NCI-H1436 (cell line): ENCODE measurements at regions not wholly inside any gene's neighbourhood (a gene's known extent, or its start where the extent isn't known, plus 50 kb on each side); places are given as distances from the start of the nearest gene placed in this dataset.
"Not testable (repeated sequence)": the region's sequence is repeated elsewhere in the genome, so short reads cannot be mapped to it uniquely, and the experiment has no call there.

Experiments
- DNase-seq: peaks from one replicate; lab custom pipeline; 2025; lab: John Stamatoyannopoulos, UW

DNA sequence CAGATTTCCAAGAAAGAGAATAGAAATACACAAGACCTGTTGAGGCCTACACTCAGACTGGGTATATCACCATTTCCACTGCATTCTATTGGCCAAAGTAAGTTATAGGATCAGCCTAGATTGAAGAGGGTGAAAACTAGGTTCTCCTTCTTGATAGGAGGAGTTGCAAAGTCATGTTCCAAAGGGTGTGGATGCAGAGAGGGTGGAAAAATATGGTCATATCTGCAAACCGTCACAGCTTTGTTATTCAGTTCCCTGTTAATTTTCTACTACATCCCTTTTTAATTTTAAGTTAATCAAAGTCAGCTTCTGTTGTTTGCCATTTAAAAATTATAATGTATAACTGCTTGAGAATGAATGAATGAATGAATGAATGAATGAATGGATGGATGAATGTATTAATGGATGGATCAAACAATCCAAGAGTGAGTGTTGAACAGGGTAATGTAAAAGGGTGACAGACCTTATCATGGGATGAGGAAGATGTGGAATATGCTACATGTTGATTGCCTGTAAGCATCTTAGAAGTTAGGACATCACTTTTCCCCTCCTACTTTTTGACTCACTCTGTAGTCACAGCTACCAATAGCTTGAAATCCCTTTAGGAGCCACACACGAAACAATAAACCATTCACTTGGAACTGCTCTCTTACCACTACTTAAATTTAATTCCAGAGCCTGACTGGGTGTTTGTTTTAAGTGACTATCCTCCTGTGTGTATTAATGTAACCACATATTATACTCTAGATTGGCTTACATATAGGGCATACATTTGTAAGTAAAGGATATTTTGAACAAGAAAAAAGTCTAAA, 121.5 kb downstream of the CCDC34 start:
- DNase-seq, result no peak

- DNase-seq, result no peak
Measured at GRCh38 chr11:27239305-27239942, 123.6 kb downstream of the CCDC34 start.

DNA sequence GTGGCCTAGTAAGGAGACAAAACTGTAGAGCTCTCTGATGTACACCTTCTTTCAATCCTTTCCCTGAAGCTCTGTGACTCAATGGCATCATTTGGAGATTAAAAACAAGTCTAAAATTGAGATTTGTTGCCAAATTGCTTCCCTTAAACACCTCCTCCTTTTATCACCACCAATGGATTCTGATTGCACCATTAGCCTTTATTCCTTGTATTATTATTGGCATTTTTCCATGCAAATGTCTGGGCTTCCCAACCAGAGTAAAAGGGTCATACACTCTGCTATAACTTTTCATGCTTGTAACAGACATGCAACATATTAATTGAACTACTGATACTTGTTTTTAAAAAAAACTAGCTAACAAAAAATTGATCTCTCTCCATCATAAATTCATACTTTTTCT, 124.2 kb downstream of the CCDC34 start:
- no peak for DNase-seq

DNA sequence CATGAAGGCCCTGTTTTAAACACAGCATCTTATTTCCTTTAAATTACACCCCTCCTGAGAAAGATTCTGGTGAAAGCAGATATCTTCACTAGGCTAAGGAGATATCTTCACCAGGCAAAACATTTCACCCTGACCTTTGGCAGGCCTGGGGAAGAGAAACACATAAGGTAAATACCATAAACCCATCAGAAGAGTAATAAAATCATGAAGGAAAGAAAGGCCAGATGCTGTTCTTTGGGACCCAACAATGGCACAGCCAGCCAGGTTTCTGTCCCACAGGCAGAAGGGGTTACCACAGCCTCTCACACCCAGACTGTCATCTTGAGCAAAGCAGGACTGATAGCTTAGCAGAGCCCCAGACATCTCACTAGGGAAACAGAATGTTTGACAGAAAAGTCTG, 125.4 kb downstream of the CCDC34 start:
- no peak for DNase-seq

DNA sequence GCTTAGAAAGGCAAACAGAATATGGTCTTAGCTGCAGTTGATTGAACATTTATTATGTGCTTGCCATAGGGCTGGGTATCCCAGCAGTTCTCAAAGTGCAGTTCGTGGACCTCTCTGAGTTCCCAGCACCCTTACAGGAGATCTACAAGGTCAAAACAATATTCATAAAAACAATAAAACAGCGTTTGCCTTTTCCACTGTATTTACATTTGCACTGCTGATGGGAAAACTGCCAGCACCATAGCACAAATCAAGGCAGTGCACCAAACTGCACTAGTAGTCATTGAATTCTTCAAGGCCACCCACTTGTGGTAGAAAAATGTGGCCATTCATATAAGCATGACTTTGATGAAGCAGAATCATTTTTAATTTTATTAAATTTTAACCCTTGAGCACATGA, 128.1 kb downstream of the CCDC34 start:
- DNase-seq, result no peak

DNA sequence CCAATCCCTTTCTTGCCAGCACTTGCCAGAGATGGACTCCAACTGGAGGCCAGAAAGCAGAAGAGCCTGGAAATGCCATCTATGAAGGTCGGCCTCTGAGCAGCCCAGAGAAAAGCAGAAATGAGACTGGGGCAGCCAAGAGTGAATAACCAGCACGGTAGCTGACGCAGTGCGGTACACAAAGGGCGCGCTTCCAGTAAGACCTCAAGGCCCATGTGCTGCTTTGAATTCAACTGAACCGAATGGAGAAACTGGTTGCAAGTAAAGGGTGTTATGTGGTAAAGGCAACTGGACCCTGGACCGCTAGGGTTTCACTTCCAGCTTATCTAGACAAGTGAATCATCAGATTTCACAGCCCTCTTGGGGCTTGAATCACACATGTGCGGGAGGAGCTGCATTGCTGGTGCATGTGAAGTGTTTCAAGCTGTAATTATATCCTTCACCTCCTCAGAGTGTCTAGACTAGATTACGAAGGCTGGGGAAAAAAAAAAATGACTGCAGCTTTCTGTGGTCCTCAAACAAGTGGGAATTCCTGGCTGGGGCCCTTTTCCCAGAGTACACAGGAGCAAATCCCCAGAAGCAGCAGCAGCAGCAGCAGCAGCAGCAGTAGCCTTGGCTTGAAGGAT, 128.9 kb downstream of the CCDC34 start:
- DNase-seq, result peak; percentile 67

- no peak for DNase-seq
Measured at GRCh38 chr11:27233654-27234042, 129.4 kb downstream of the CCDC34 start.

DNA sequence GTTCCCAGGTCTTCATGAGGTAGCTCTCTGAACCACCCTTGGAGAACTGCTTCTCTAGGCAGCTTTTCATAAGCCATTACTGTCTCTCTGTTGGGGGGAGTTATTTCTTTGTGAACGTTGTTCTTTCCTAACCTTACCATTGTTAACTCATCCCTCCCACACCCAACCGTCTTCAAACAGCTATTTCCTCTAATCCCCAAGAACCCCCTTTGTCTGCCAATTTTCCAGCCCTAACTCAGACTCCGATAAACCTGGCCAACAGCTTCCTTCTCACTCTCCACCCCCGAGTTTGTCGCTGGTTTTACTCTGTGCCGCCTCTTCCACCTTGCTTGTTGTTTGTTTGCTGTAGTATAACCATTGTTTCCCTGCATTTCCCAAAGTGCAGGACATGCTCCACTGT, 131.5 kb downstream of the CCDC34 start:
- DNase-seq, result no peak

DNA sequence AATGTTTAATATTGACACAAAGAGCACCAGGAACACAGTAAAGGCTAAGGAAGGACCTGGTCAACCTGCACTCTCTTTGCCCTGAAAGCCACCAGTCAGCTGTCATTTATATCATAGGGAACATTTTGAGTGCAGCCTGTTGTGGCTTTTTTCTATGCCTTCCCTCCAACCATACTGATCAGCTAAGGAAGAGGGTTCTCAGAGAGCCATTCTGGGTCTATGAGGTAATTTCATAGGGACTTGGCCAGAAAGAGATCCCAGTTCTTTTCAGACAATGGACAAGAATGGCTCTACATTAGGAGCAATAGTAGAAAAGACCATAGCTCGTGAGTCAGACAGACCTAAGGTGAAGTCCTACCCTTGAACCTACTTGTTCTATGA, 132.8 kb downstream of the CCDC34 start:
- DNase-seq, result no peak

DNA sequence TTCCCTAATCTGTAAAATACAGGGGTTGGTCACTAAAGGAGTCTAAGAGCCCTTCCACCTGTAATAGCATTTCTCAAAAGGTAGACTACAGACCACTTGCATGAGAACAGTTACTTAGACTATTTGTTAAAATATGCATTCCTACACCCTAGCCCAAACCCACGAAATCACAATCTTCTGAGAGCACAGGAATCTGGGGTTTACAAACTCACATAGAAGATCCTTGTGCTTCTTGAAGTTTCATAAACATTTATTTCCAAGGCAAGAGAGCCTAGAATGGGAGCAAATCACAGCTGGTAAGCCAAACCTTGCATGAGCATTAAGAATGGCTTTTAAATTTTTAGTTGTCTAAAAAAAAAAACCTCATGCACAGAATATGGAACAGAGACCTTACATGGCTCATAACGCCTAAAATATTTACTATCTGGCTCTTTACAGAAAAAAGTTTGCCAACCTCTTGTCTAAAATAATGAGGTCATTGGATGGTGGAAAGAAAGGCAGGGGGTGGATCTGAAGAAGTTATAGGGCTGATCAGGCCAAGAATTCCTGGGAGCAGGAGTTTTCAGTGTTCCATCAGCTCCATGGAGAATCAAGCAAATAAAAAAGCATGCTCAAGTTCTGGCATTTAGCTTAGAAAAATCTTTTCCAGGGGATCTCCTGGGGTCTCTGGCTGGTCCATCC, 133.4 kb downstream of the CCDC34 start:
- DNase-seq, result no peak

DNA sequence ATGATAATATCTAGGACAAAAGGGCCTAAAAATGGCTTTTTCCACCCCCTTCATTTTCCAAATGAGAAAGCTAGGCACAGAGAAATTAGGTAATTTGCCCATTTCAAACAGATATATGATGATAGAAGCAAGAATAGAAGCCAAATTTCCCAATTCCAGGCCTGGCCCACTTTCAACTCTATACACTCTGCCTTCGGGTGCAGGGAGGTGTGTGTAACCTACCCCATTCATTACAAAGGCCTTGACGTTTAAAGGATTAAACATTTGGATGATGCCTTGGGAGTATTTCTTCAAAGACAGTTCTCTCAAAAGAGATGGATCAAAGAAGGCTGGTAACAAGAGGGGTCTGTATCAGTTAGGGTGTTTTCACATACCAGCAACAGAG, 134.1 kb downstream of the CCDC34 start:
- no peak for DNase-seq

DNA sequence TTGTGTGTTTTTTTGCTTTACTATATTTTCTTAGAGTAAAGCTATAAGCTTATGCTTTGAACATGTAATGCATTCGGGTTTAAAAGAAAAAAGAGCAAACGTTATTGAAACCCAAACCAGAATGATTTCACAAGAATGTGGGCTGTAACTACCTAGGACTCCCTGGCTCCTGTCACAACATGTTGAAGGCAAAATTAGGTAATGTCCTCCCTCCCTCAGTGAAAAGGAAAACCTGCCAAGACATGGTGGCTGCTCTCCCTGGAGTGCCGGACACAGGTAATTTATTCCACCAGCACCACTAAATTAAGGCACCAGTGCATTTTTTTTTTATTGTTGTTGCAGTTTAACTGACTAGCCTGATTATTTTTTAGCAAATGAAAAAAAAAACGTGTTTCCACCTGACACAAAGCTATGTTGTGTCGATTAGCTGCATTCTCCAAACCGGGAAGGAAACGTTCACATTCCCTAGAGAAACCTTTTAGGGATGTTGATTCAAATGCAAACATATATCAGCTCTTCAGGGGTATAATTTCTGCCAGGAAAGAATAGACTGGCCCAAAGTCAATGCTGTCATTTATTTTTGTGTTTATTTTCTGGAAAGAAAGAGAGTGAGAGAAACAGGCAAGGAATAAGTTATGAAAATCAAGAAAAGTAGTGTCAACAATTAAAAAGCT, 134.6 kb downstream of the CCDC34 start:
- no peak for DNase-seq

DNA sequence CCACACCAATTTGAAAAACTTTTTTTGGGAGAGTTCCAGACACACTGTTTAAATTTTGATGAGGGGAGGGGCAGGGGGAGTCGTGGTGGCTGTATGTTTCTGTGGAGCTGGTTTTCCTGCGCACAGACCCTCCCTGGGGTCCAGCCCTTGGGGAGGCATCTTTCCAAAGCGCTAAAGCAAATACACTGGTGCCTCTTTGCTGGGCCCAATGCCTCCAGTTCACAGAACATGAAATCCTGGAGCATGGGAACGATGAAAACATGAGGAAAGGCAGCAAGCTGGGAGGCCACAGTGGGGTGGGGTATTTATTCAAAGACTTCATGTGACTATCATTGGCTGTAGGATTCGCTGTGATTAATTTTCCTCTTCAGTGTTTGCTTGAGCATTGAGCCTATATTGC, 135.3 kb downstream of the CCDC34 start:
- no peak for DNase-seq

DNA sequence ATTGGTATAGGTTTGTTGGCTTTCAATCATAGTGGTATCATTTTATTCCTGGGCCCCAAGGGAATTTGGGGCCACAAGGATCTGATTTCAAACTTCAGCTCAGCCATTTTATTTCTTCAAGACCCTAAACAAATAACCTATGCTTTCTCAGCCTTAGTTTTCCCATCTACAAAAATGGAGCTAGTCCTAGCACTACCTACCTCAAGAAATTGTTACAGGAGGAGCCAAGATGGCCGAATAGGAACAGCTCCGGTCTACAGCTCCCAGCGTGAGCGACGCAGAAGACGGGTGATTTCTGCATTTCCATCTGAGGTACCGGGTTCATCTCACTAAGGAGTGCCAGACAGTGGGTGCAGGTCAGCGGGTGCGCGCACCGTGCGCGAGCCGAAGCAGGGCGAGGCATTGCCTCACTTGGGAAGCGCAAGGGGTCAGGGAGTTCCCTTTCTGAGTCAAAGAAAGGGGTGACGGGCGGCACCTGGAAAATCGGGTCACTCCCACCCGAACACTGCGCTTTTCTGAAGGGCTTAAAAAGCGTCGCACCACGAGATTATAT, 143.5 kb downstream of the CCDC34 start:
- DNase-seq, result not testable (repeated sequence)

- DNase-seq, result no peak
Measured at GRCh38 chr11:27218421-27219038, 144.5 kb downstream of the CCDC34 start.

- DNase-seq, result no peak
Measured at GRCh38 chr11:27217948-27218420, 145.0 kb downstream of the CCDC34 start.

GRCh38 chr11:27217496-27217895, 145.5 kb downstream of the CCDC34 start:
- DNase-seq, result no peak

DNA sequence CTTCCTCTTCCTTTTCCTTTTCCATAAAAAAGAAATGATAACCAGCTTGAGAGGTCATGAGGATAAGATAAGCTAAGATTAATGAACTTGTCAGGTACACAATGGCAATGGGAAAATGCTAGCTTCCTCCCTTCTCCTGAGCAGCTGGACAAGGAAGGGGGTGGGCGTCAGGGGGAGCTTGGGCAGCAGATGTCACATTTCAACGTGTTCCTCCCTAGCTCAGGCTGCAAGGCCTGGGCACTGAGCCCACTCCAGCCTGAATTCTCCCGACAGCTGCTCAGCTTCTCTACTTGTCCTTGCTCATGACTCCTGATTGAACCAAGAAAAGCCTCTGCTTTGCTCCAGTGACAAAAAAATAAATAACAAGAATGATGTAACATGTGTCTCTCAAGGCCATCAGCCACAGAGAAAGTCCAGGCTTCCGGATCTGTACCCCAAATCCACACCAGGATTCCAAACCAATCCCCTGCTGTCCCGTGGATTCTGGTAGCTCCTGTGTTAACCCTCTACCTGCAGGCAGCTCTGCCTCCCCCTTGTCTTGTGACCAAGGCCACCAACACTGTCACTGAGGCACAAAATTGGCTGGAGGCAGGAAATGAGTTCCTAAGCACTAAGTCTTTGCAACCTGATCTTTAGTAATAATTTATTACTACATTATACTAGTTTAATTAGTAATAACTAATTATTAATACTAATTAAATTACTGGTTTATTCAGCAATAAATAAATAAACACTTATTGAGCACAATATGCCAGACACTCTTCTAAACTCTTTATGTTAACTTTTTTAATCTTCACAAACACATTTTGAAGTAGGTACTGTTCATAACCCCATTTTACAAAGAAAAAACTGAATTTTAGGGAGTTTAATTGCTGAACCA, 146.5 kb downstream of the CCDC34 start:
- DNase-seq, result no peak

DNA sequence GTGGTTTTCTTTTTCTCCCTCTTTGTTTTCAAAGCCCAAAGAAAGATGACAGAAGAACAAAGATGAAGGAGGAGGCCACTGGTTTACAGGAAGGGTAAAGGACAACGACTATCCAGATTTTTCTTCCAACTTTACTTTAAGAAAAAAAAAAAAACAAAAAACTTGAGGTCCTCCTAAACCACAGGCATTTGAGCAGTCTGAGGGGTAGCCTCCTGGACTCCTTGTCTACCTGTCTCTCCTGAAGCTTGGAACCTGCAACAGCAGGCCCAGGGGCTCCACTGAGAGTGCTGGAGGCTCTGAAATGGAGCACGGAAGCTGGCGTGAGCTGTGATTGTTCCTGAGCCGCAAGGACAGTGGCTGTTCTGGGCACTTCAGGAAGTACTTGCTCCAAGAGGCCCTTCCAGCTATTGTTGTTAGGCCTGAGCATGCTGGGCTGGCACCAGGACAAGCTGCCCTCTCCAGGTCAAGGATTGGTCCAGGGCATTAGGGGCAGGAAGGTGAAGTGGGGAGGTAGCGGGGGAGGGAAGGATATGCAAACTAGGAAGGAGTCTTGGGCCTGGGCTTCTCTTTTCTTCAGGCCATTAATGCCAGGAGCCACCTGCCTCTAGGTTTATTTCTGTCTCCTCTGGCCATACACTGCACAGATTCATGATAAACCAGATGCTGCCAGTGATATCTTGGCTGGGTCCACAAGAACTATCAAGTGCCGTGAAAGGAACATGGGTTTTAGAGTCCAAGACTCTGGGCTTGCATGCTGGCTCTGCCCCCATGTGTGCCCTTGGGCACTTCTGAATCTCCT, 147.3 kb downstream of the CCDC34 start:
- no peak for DNase-seq
